GM23338 (cell line): ENCODE measurements at regions not wholly inside any gene's neighbourhood (a gene's known extent, or its start where the extent isn't known, plus 50 kb on each side); places are given as distances from the start of the nearest gene placed in this dataset.
A peak's percentile ranks its signal among the peaks of the same experiment; 100 is the strongest.

Experiments
- ATAC-seq: fragments of 200-7000 bp; cut with Tn5 transposase; 3 replicates; pipeline ENCODE4 v1.9.1; 2020
- DNase-seq: peaks from one replicate; pipeline ENCODE4 v3.0.0-alpha.2; 2015; ENCODE audit warnings: low spot score
- H2AFZ ChIP-seq: fragments of 200-600 bp; sonication (generic); 2 replicates; pipeline ENCODE4 v1.8.0; 2016; ENCODE audit warnings: antibody characterized with exemption, mild to moderate bottlenecking, moderate library complexity
- H3F3A ChIP-seq: fragments of 200-600 bp; sonication (generic); replicated peaks from 2 replicates; pipeline ENCODE4 v1.8.0; 2017; ENCODE audit warnings: antibody characterized with exemption, mixed run types, low read depth
- H3K27ac ChIP-seq: fragments of 200-600 bp; sonication (generic); 2 replicates; pipeline ENCODE4 v1.6.1; 2016; ENCODE audit warnings: low read depth
- H3K27me3 ChIP-seq: fragments of 200-600 bp; sonication (generic); 2 replicates; pipeline ENCODE4 v1.8.0; 2016; ENCODE audit warnings: mild to moderate bottlenecking, mixed run types, moderate library complexity; ENCODE audit not compliant: insufficient read depth
- H3K36me3 ChIP-seq: fragments of 200-600 bp; sonication (generic); 2 replicates; pipeline ENCODE4 v1.8.0; 2016; ENCODE audit warnings: mild to moderate bottlenecking; ENCODE audit not compliant: insufficient read depth
- H3K4me1 ChIP-seq: fragments of 200-600 bp; sonication (generic); 2 replicates; pipeline ENCODE4 v1.8.0; 2016; ENCODE audit warnings: mild to moderate bottlenecking, moderate library complexity; ENCODE audit not compliant: insufficient read depth
- H3K4me2 ChIP-seq: fragments of 200-600 bp; sonication (generic); 2 replicates; pipeline ENCODE4 v1.7.1; 2017; ENCODE audit warnings: mixed run types
- H3K4me3 ChIP-seq: fragments of 200-600 bp; sonication (generic); 2 replicates; pipeline ENCODE4 v1.6.1; 2016; ENCODE audit warnings: mixed run types
- H3K79me2 ChIP-seq: fragments of 200-600 bp; sonication (generic); replicated peaks from 2 replicates; pipeline ENCODE4 v1.8.0; 2017; ENCODE audit warnings: mild to moderate bottlenecking; ENCODE audit not compliant: insufficient read depth
- H3K9me2 ChIP-seq: fragments of 200-600 bp; sonication (generic); 2 replicates; pipeline ENCODE4 v1.8.0; 2017; ENCODE audit not compliant: insufficient read depth
- H4K20me1 ChIP-seq: fragments of 200-600 bp; sonication (generic); replicated peaks from 2 replicates; pipeline ENCODE4 v1.8.0; 2017; ENCODE audit warnings: mild to moderate bottlenecking; ENCODE audit not compliant: insufficient read depth
- H3K27ac Mint-ChIP-seq: 2 replicates; pipeline ENCODE4 v1.8.0; 2020; ENCODE audit warnings: inconsistent platforms, mild to moderate bottlenecking, moderate library complexity, mixed read lengths
- H3K27me3 Mint-ChIP-seq: 3 replicates; pipeline ENCODE4 v1.8.0; 2022; ENCODE audit warnings: low read depth, mild to moderate bottlenecking, moderate library complexity, mixed read lengths, inconsistent platforms; ENCODE audit not compliant: insufficient read depth, poor library complexity
- H3K36me3 Mint-ChIP-seq: 3 replicates; pipeline ENCODE4 v1.8.0; 2021; ENCODE audit warnings: low read depth, mild to moderate bottlenecking, inconsistent platforms, moderate library complexity, mixed read lengths
- H3K4me1 Mint-ChIP-seq: 3 replicates; pipeline ENCODE4 v1.8.0; 2020; ENCODE audit warnings: mild to moderate bottlenecking, inconsistent platforms, mixed read lengths
- H3K4me3 Mint-ChIP-seq: 3 replicates; pipeline ENCODE4 v1.8.0; 2021; ENCODE audit warnings: moderate library complexity, mild to moderate bottlenecking, inconsistent platforms, mixed read lengths
- H3K9me3 Mint-ChIP-seq: 3 replicates; pipeline ENCODE4 v1.8.0; 2020; ENCODE audit warnings: moderate library complexity, mild to moderate bottlenecking, inconsistent platforms, mixed read lengths
- CREB1 ChIP-seq: fragments of 250-450 bp; sonication (Bioruptor Pico); IDR thresholded peaks from 2 replicates; pipeline ENCODE4 v1.5.0; 2020; ENCODE audit warnings: low read depth, mild to moderate bottlenecking, moderate library complexity
- EZH2 ChIP-seq: fragments of 200-600 bp; sonication (generic); IDR thresholded peaks from one replicate; pipeline ENCODE4 v1.8.0; 2017; ENCODE audit warnings: antibody characterized with exemption, mild to moderate bottlenecking, low read depth; ENCODE audit not compliant: unreplicated experiment
- EZH2phosphoT487 ChIP-seq: fragments of 200-600 bp; sonication (generic); IDR thresholded peaks from one replicate; pipeline ENCODE4 v1.8.1; 2018; ENCODE audit warnings: antibody characterized with exemption; ENCODE audit not compliant: unreplicated experiment
- JUNB ChIP-seq: IDR thresholded peaks from one replicate; pipeline ENCODE4 v1.6.1; 2016; ENCODE audit warnings: antibody characterized with exemption; ENCODE audit not compliant: unreplicated experiment
- NANOG ChIP-seq: IDR thresholded peaks from 2 replicates; pipeline ENCODE4 v1.6.1; 2016; ENCODE audit warnings: antibody characterized with exemption, borderline replicate concordance
- POLR2AphosphoS5 ChIP-seq: IDR thresholded peaks from 2 replicates; pipeline ENCODE4 v1.6.1; 2016; ENCODE audit warnings: antibody characterized with exemption, low read depth
- REST ChIP-seq: IDR thresholded peaks from one replicate; pipeline ENCODE4 v1.6.1; 2018; ENCODE audit warnings: antibody characterized with exemption; ENCODE audit not compliant: unreplicated experiment
- STAT1 ChIP-seq: IDR thresholded peaks from one replicate; pipeline ENCODE4 v1.6.1; 2016; ENCODE audit warnings: antibody characterized with exemption; ENCODE audit not compliant: unreplicated experiment
- ZNF114 ChIP-seq: fragments of 250-450 bp; sonication (Bioruptor Pico); IDR thresholded peaks from 2 replicates; pipeline ENCODE4 v1.5.0; 2020; ENCODE audit warnings: mild to moderate bottlenecking, moderate library complexity
- ZNF331 ChIP-seq: fragments of 250-450 bp; sonication (Bioruptor Pico); IDR thresholded peaks from 2 replicates; pipeline ENCODE4 v1.5.0; 2020; ENCODE audit warnings: low read depth, mild to moderate bottlenecking, moderate library complexity
- TF ChIP-seq, protein P1 (sequence below), 2 experiments: fragments of 200-600 bp in 1 of 2; sonication (generic) in 1 of 2; conservative IDR thresholded peaks; 2 replicates each; pipeline versions ENCODE4 v1.5.1 to v1.6.1; 2016 to 2017; ENCODE audit warnings: antibody characterized with exemption in 2 of 2, low read depth in 2 of 2, mild to moderate bottlenecking in 2 of 2, moderate library complexity in 1 of 2
- TF ChIP-seq, protein P2 (sequence below): IDR thresholded peaks from 2 replicates; pipeline ENCODE4 v1.6.1; 2016; ENCODE audit warnings: antibody characterized with exemption

- Mint-ChIP-seq H3K27me3 (peaks cover 2% of the 10 kb centered on the region), H3K36me3 (no peaks in the 10 kb centered on the region), H3K4me3 (no peak overlapping the region), H3K27ac (no peak overlapping the region), H3K4me1 (peaks cover 14% of the 10 kb centered on the region; the same call in 2 of the 3 replicates), H3K9me3 (peaks cover 6% of the 10 kb centered on the region)
- no peaks in the 10 kb centered on the region for H3F3A ChIP-seq
- no peak overlapping the region for H3K4me2 ChIP-seq
- H4K20me1 ChIP-seq: no peaks in the 10 kb centered on the region
- DNase-seq: no peak
- H3K27me3 ChIP-seq: no peaks in the 10 kb centered on the region
- peaks cover 4% of the 10 kb centered on the region; the same call in 1 of the 2 replicates for H3K4me1 ChIP-seq
- peak overlapping the region; percentile 63; the same call in 1 of the 2 replicates for H2AFZ ChIP-seq
- H3K4me3 ChIP-seq: no peak overlapping the region
- TF ChIP-seq JUNB: no peak
- TF ChIP-seq ZNF331 (CRISPR knock-in tag): no peak
- H3K9me2 ChIP-seq: no peaks in the 10 kb centered on the region
- H3K79me2 ChIP-seq: no peaks in the 10 kb centered on the region
- no peaks in the 10 kb centered on the region for H3K36me3 ChIP-seq
- no peak overlapping the region for H3K27ac ChIP-seq
- ATAC-seq: no peak
Observed at GRCh38 chr6:79821859-79822258, 125.5 kb downstream of the ELOVL4 start.

GRCh38 chr6:79818471-79818870 lies 128.9 kb downstream of the ELOVL4 start:
- Histone ChIP-seq H4K20me1 (no peaks in the 10 kb centered on the region), H3K4me2 (no peak overlapping the region), H3K79me2 (no peaks in the 10 kb centered on the region), H3K27ac (no peak overlapping the region), H2AFZ (no peak overlapping the region), H3K4me1 (no peaks in the 10 kb centered on the region; the same call in 1 of the 2 replicates), H3K27me3 (no peaks in the 10 kb centered on the region), H3K36me3 (no peaks in the 10 kb centered on the region), H3K9me2 (no peaks in the 10 kb centered on the region), H3F3A (no peaks in the 10 kb centered on the region), H3K4me3 (no peak overlapping the region)
- Mint-ChIP-seq H3K36me3 (no peaks in the 10 kb centered on the region), H3K4me1 (peaks cover 7% of the 10 kb centered on the region; the same call in 2 of the 3 replicates), H3K27ac (no peak overlapping the region), H3K27me3 (no peaks in the 10 kb centered on the region), H3K9me3 (peaks cover 3% of the 10 kb centered on the region; the same call in 2 of the 3 replicates), H3K4me3 (no peak overlapping the region)
- no peak for ATAC-seq
- DNase-seq: no peak
- TF ChIP-seq REST (no peak), STAT1 (no peak), NANOG (no peak), ZNF331 (CRISPR knock-in tag) (no peak), EZH2 (no peak), ZNF114 (CRISPR knock-in tag) (no peak), JUNB (no peak), CREB1 (CRISPR knock-in tag) (no peak), EZH2phosphoT487 (no peak), POLR2AphosphoS5 (no peak)
- TF ChIP-seq, protein P1, sequence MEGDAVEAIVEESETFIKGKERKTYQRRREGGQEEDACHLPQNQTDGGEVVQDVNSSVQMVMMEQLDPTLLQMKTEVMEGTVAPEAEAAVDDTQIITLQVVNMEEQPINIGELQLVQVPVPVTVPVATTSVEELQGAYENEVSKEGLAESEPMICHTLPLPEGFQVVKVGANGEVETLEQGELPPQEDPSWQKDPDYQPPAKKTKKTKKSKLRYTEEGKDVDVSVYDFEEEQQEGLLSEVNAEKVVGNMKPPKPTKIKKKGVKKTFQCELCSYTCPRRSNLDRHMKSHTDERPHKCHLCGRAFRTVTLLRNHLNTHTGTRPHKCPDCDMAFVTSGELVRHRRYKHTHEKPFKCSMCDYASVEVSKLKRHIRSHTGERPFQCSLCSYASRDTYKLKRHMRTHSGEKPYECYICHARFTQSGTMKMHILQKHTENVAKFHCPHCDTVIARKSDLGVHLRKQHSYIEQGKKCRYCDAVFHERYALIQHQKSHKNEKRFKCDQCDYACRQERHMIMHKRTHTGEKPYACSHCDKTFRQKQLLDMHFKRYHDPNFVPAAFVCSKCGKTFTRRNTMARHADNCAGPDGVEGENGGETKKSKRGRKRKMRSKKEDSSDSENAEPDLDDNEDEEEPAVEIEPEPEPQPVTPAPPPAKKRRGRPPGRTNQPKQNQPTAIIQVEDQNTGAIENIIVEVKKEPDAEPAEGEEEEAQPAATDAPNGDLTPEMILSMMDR (conservative IDR thresholded peaks at IDR 0.05; ENCODE audit: low read depth in 2 of 2): no peak
- TF ChIP-seq, protein P2, sequence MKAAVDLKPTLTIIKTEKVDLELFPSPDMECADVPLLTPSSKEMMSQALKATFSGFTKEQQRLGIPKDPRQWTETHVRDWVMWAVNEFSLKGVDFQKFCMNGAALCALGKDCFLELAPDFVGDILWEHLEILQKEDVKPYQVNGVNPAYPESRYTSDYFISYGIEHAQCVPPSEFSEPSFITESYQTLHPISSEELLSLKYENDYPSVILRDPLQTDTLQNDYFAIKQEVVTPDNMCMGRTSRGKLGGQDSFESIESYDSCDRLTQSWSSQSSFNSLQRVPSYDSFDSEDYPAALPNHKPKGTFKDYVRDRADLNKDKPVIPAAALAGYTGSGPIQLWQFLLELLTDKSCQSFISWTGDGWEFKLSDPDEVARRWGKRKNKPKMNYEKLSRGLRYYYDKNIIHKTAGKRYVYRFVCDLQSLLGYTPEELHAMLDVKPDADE: no peak
